ENCODE measurements at regions not wholly inside any gene's neighbourhood (a gene's known extent, or its start where the extent isn't known, plus 50 kb on each side); places are given as distances from the start of the nearest gene placed in this dataset.

DNA sequence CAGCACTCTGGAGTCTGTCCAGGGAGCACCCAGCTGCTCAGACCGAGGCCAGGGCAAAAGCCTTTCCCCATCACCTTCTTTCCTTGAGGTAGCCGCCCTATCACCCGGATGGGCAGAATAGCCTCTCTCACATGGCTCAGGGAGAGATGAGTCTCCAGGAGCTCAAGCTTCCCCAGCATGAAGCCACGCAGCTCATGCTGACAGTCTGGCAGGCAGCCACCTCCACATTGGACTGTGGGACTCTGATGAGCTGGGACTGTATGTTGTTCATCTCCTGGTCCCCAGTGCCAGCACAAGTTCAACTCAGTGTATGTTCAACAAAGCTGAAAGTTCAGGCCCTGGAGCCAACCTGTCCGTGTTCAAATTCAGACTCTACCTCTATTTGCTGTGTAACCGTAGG is 75.2 kb upstream of the ZC3H12A start:
- TF ChIP-seq, protein P1, sequence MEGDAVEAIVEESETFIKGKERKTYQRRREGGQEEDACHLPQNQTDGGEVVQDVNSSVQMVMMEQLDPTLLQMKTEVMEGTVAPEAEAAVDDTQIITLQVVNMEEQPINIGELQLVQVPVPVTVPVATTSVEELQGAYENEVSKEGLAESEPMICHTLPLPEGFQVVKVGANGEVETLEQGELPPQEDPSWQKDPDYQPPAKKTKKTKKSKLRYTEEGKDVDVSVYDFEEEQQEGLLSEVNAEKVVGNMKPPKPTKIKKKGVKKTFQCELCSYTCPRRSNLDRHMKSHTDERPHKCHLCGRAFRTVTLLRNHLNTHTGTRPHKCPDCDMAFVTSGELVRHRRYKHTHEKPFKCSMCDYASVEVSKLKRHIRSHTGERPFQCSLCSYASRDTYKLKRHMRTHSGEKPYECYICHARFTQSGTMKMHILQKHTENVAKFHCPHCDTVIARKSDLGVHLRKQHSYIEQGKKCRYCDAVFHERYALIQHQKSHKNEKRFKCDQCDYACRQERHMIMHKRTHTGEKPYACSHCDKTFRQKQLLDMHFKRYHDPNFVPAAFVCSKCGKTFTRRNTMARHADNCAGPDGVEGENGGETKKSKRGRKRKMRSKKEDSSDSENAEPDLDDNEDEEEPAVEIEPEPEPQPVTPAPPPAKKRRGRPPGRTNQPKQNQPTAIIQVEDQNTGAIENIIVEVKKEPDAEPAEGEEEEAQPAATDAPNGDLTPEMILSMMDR (conservative IDR thresholded peaks at IDR 0.05; ENCODE audit: low read depth in 2 of 2): no peak
- TF ChIP-seq EZH2 (IDR thresholded peaks at IDR 0.05; ENCODE audit: low read depth, unreplicated experiment) (no peak), EZH2phosphoT487 (IDR thresholded peaks at IDR 0.05; ENCODE audit: unreplicated experiment) (no peak), POLR2AphosphoS5 (IDR thresholded peaks at IDR 0.05; ENCODE audit: low read depth) (no peak), ZNF331 (CRISPR knock-in tag; IDR thresholded peaks at IDR 0.05; ENCODE audit: low read depth) (no peak), REST (IDR thresholded peaks at IDR 0.05; ENCODE audit: unreplicated experiment) (no peak), CREB1 (CRISPR knock-in tag; IDR thresholded peaks at IDR 0.05; ENCODE audit: low read depth) (no peak), STAT1 (IDR thresholded peaks at IDR 0.05; ENCODE audit: unreplicated experiment) (no peak), ZNF114 (CRISPR knock-in tag; IDR thresholded peaks at IDR 0.05) (no peak), ETS1 (IDR thresholded peaks at IDR 0.05) (no peak), JUNB (IDR thresholded peaks at IDR 0.05; ENCODE audit: unreplicated experiment) (no peak), NANOG (IDR thresholded peaks at IDR 0.05; ENCODE audit: borderline replicate concordance) (no peak)
